NB4 (cell line): ENCODE measurements at regions not wholly inside any gene's neighbourhood (a gene's known extent, or its start where the extent isn't known, plus 50 kb on each side); places are given as distances from the start of the nearest gene placed in this dataset.

ENCODE experiments used
- DNase-seq: peaks from one replicate; pipeline ENCODE4 v3.0.0; 2010; ENCODE audit warnings: low read depth
- H3K4me3 ChIP-seq: one replicate; pipeline ENCODE4 v1.5.1; 2011; ENCODE audit warnings: mild to moderate bottlenecking, low read depth, low read length, moderate library complexity
- CTCF ChIP-seq: IDR thresholded peaks from one replicate; pipeline ENCODE4 v1.5.1; 2012; ENCODE audit warnings: low read depth, low read length
- MYC ChIP-seq: IDR thresholded peaks from 2 replicates; pipeline ENCODE4 v1.6.1; 2011; ENCODE audit warnings: low read depth, low read length
- POLR2A ChIP-seq: IDR thresholded peaks from 2 replicates; pipeline ENCODE4 v1.6.1; 2011; ENCODE audit warnings: mild to moderate bottlenecking; ENCODE audit not compliant: insufficient read length; ENCODE audit errors: extremely low read depth
- TF ChIP-seq, protein P1 (sequence below): IDR thresholded peaks from 2 replicates; pipeline ENCODE4 v1.6.1; 2011; ENCODE audit warnings: low read depth, low read length

GRCh38 chr6:98583506-98583905, 250.9 kb upstream of the POU3F2 start:
- TF ChIP-seq MYC (no peak), CTCF (no peak), POLR2A (no peak)
- TF ChIP-seq, protein P1, sequence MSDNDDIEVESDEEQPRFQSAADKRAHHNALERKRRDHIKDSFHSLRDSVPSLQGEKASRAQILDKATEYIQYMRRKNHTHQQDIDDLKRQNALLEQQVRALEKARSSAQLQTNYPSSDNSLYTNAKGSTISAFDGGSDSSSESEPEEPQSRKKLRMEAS, result no peak
- H3K4me3 ChIP-seq, result no peak overlapping the region
- no peak for DNase-seq

GRCh38 chr6:98586163-98586562, 248.2 kb upstream of the POU3F2 start:
- H3K4me3 ChIP-seq, result no peak overlapping the region
- DNase-seq, result no peak
- TF ChIP-seq CTCF (no peak), MYC (no peak), POLR2A (no peak)
- TF ChIP-seq, protein P1, result no peak

DNA sequence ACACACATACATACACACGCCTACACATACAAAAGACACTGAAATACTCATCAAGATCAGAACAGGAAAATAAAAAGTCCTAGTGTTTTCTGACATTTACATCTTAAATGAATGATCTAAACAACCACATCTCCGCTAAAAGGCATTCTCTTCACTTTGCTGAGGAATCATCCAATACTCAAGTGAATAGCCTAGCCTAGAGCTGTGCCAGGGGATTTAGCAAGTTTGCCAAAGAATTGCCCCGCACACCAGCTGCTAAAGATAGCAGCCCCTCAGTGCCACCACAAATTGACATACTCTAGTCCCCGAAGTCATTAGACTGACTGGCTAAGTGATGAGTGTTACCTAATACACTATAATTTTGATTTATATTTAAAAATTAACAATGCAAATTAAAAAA, 246.8 kb upstream of the POU3F2 start:
- no peak for TF ChIP-seq POLR2A
- no peak for TF ChIP-seq CTCF
- TF ChIP-seq MYC, result no peak
- TF ChIP-seq, protein P1, result no peak
- DNase-seq, result no peak
- no peak overlapping the region for H3K4me3 ChIP-seq

- TF ChIP-seq CTCF, result no peak
- no peak for DNase-seq
- no peak overlapping the region for H3K4me3 ChIP-seq
Measured at GRCh38 chr6:98589536-98589935, 244.8 kb upstream of the POU3F2 start.

GRCh38 chr6:98590136-98590681, 244.2 kb upstream of the POU3F2 start:
- H3K4me3 ChIP-seq, result no peak overlapping the region
- no peak for DNase-seq
- no peak for TF ChIP-seq POLR2A
- TF ChIP-seq CTCF, result no peak

- no peak for DNase-seq
- H3K4me3 ChIP-seq, result no peak overlapping the region
- TF ChIP-seq, protein P1, result no peak
- no peak for TF ChIP-seq MYC
- no peak for TF ChIP-seq POLR2A
- no peak for TF ChIP-seq CTCF
Measured at GRCh38 chr6:98590997-98591396, 243.4 kb upstream of the POU3F2 start.
